ENCODE measurements at regions not wholly inside any gene's neighbourhood (a gene's known extent, or its start where the extent isn't known, plus 50 kb on each side); places are given as distances from the start of the nearest gene placed in this dataset.

GRCh38 chr1:239672256-239672655, 285.9 kb downstream of the CHRM3 start:
- Histone ChIP-seq H3K36me3 (ENCODE audit: control insufficient read depth in 2 of 2, extremely low read depth in 1 of 2, insufficient read depth in 2 of 2, low read length in 2 of 2) (no peaks in the 10 kb centered on the region), H3K4me1 (ENCODE audit: control insufficient read depth, extremely low read depth, insufficient read depth, low read length) (no peaks in the 10 kb centered on the region), H3K9me1 (ENCODE audit: control insufficient read depth, extremely low read depth, insufficient read depth, low read length) (no peaks in the 10 kb centered on the region), H4K20me1 (ENCODE audit: control insufficient read depth, extremely low read depth, insufficient read depth, low read length) (no peaks in the 10 kb centered on the region), H3K27me3 (ENCODE audit: control insufficient read depth, extremely low read depth, insufficient read depth, low read length) (no peaks in the 10 kb centered on the region), H3K27ac (ENCODE audit: control insufficient read depth, insufficient read depth, low read length) (no peak overlapping the region), H3K4me3 (ENCODE audit: control insufficient read depth in 2 of 3, extremely low read depth in 1 of 3, insufficient read depth in 2 of 3, low read depth in 1 of 3, low read length in 3 of 3) (no peak overlapping the region), H3K4me2 (ENCODE audit: control insufficient read depth, extremely low read depth, insufficient read depth, low read depth, low read length) (no peak overlapping the region), H3K9me3 (ENCODE audit: control insufficient read depth, low read depth, low read length) (no peaks in the 10 kb centered on the region), H3K79me2 (ENCODE audit: control insufficient read depth, insufficient read depth, low read length) (no peaks in the 10 kb centered on the region), H3K9ac (ENCODE audit: control insufficient read depth, extremely low read depth, insufficient read depth, low read length) (no peak overlapping the region), H2AFZ (ENCODE audit: control insufficient read depth, low read length) (no peak overlapping the region)
- dilution Hi-C loops (cut with MboI; ENCODE audit: extremely low pct_ligation_motif_present, low sequenced_read_pairs), result no loop called here
- DNase-seq (ENCODE audit: low read depth, low spot score), result no peak
- TF ChIP-seq CTCF (optimal IDR thresholded peaks at IDR 0.05 in 1 of 3, IDR thresholded peaks at IDR 0.05 in 1 of 3, conservative IDR thresholded peaks at IDR 0.05 in 1 of 3; ENCODE audit: extremely low read depth in 1 of 3, insufficient read depth in 2 of 3, low read length in 3 of 3), result no peak
- TF ChIP-seq EZH2 (IDR thresholded peaks at IDR 0.05; ENCODE audit: low read length), result no peak
- no peak for FAIRE-seq

GRCh38 chr1:239675735-239676134, 289.4 kb downstream of the CHRM3 start:
- no peaks in the 10 kb centered on the region for H3K79me2 ChIP-seq (ENCODE audit: control insufficient read depth, insufficient read depth, low read length)
- no peak for FAIRE-seq

More at GRCh38 chr1:239675735-239676134, 289.4 kb downstream of the CHRM3 start:
- H3K27me3 ChIP-seq (ENCODE audit: control insufficient read depth, extremely low read depth, insufficient read depth, low read length), result no peaks in the 10 kb centered on the region
- H3K4me1 ChIP-seq (ENCODE audit: control insufficient read depth, extremely low read depth, insufficient read depth, low read length), result no peaks in the 10 kb centered on the region
- H3K9me3 ChIP-seq (ENCODE audit: control insufficient read depth, low read depth, low read length), result no peaks in the 10 kb centered on the region
- H3K9me1 ChIP-seq (ENCODE audit: control insufficient read depth, extremely low read depth, insufficient read depth, low read length), result no peaks in the 10 kb centered on the region
- no peak for DNase-seq (ENCODE audit: low read depth, low spot score)
- dilution Hi-C loops (cut with MboI; ENCODE audit: extremely low pct_ligation_motif_present, low sequenced_read_pairs), result no loop called here
- no peak overlapping the region for H3K27ac ChIP-seq (ENCODE audit: control insufficient read depth, insufficient read depth, low read length)
- H4K20me1 ChIP-seq (ENCODE audit: control insufficient read depth, extremely low read depth, insufficient read depth, low read length), result no peaks in the 10 kb centered on the region
- H3K9ac ChIP-seq (ENCODE audit: control insufficient read depth, extremely low read depth, insufficient read depth, low read length), result no peak overlapping the region
- TF ChIP-seq EZH2 (IDR thresholded peaks at IDR 0.05; ENCODE audit: low read length) (no peak), CTCF (optimal IDR thresholded peaks at IDR 0.05 in 1 of 3, IDR thresholded peaks at IDR 0.05 in 1 of 3, conservative IDR thresholded peaks at IDR 0.05 in 1 of 3; ENCODE audit: extremely low read depth in 1 of 3, insufficient read depth in 2 of 3, low read length in 3 of 3) (no peak)
- H2AFZ ChIP-seq (ENCODE audit: control insufficient read depth, low read length), result no peak overlapping the region
- no peak overlapping the region for H3K4me3 ChIP-seq (ENCODE audit: control insufficient read depth in 2 of 3, extremely low read depth in 1 of 3, insufficient read depth in 2 of 3, low read depth in 1 of 3, low read length in 3 of 3)
- no peaks in the 10 kb centered on the region for H3K36me3 ChIP-seq (ENCODE audit: control insufficient read depth in 2 of 2, extremely low read depth in 1 of 2, insufficient read depth in 2 of 2, low read length in 2 of 2)
- H3K4me2 ChIP-seq (ENCODE audit: control insufficient read depth, extremely low read depth, insufficient read depth, low read depth, low read length), result no peak overlapping the region

Measured in keratinocyte (primary cell).